ENCODE measurements at regions not wholly inside any gene's neighbourhood (a gene's known extent, or its start where the extent isn't known, plus 50 kb on each side); places are given as distances from the start of the nearest gene placed in this dataset.

GRCh38 chr5:167243463-167243862 is 1048.0 kb upstream of the WWC1 start:
- no peak for TF ChIP-seq POLR2AphosphoS5 (IDR thresholded peaks at IDR 0.05)
- TF ChIP-seq, protein P1, sequence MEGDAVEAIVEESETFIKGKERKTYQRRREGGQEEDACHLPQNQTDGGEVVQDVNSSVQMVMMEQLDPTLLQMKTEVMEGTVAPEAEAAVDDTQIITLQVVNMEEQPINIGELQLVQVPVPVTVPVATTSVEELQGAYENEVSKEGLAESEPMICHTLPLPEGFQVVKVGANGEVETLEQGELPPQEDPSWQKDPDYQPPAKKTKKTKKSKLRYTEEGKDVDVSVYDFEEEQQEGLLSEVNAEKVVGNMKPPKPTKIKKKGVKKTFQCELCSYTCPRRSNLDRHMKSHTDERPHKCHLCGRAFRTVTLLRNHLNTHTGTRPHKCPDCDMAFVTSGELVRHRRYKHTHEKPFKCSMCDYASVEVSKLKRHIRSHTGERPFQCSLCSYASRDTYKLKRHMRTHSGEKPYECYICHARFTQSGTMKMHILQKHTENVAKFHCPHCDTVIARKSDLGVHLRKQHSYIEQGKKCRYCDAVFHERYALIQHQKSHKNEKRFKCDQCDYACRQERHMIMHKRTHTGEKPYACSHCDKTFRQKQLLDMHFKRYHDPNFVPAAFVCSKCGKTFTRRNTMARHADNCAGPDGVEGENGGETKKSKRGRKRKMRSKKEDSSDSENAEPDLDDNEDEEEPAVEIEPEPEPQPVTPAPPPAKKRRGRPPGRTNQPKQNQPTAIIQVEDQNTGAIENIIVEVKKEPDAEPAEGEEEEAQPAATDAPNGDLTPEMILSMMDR (IDR thresholded peaks at IDR 0.05): no peak
- TF ChIP-seq EP300 (IDR thresholded peaks at IDR 0.05; ENCODE audit: low read depth): no peak
- TF ChIP-seq POLR2A (IDR thresholded peaks at IDR 0.05): no peak

All from transverse colon (tissue), 4 donors.